OCI-LY1 (cell line): ENCODE measurements at regions not wholly inside any gene's neighbourhood (a gene's known extent, or its start where the extent isn't known, plus 50 kb on each side); places are given as distances from the start of the nearest gene placed in this dataset.

ENCODE experiments used
- H2AFZ ChIP-seq: fragments of 200-600 bp; sonication (generic), shearing (Covaris generic); 2 replicates; pipeline ENCODE4 v1.6.0; 2014; ENCODE audit warnings: antibody characterized with exemption, mild to moderate bottlenecking, low read length
- H3F3A ChIP-seq: fragments of 200-600 bp; sonication (generic), shearing (Covaris generic); 2 replicates; pipeline ENCODE4 v1.6.0; 2014; ENCODE audit warnings: mild to moderate bottlenecking, antibody characterized with exemption, low read length, moderate library complexity; ENCODE audit not compliant: insufficient read depth
- H3K27ac ChIP-seq: fragments of 200-600 bp; sonication (generic); 2 replicates; pipeline ENCODE4 v1.5.1; 2014; ENCODE audit warnings: low read length, mixed run types, mild to moderate bottlenecking, low read depth; ENCODE audit not compliant: poor library complexity, severe bottlenecking
- H3K27me3 ChIP-seq: fragments of 200-600 bp; sonication (generic); 2 replicates; pipeline ENCODE4 v1.6.0; 2014; ENCODE audit warnings: antibody characterized with exemption, mild to moderate bottlenecking, low read length, moderate library complexity; ENCODE audit not compliant: insufficient read depth
- H3K36me3 ChIP-seq: fragments of 200-600 bp; sonication (generic); 2 replicates; pipeline ENCODE4 v1.6.1; 2014; ENCODE audit warnings: mild to moderate bottlenecking, antibody characterized with exemption, low read length, moderate library complexity, mixed read lengths; ENCODE audit not compliant: insufficient read depth
- H3K4me1 ChIP-seq: fragments of 200-600 bp; sonication (generic); 2 replicates; pipeline ENCODE4 v1.5.1; 2014; ENCODE audit warnings: mild to moderate bottlenecking, low read length, moderate library complexity; ENCODE audit not compliant: insufficient read depth, severe bottlenecking
- H3K4me2 ChIP-seq: fragments of 200-600 bp; sonication (generic), shearing (Covaris generic); 2 replicates; pipeline ENCODE4 v1.6.1; 2014; ENCODE audit warnings: low read length
- H3K4me3 ChIP-seq: fragments of 200-600 bp; sonication (generic); 2 replicates; pipeline ENCODE4 v1.5.1; 2014; ENCODE audit warnings: low read length, low read depth, mild to moderate bottlenecking, mixed read lengths; ENCODE audit not compliant: poor library complexity, severe bottlenecking
- H3K79me2 ChIP-seq: fragments of 200-600 bp; shearing (Covaris generic); 2 replicates; pipeline ENCODE4 v1.6.1; 2016; ENCODE audit warnings: mixed run types, low read length, mixed read lengths; ENCODE audit not compliant: insufficient read depth
- H3K9ac ChIP-seq: fragments of 200-600 bp; sonication (generic), shearing (Covaris generic); 2 replicates; pipeline ENCODE4 v1.6.1; 2014; ENCODE audit warnings: mild to moderate bottlenecking, low read length, mixed read lengths
- H3K9me2 ChIP-seq: fragments of 200-600 bp; sonication (generic), shearing (Covaris generic); 2 replicates; pipeline ENCODE4 v1.6.1; 2014; ENCODE audit warnings: low read depth, mild to moderate bottlenecking, low read length, mixed read lengths
- H3K9me3 ChIP-seq: fragments of 200-600 bp; shearing (Covaris generic); 2 replicates; pipeline ENCODE4 v1.6.1; 2014; ENCODE audit warnings: low read length, mixed read lengths
- H4K20me1 ChIP-seq: fragments of 200-600 bp; sonication (generic), shearing (Covaris generic); 2 replicates; pipeline ENCODE4 v1.6.0; 2016; ENCODE audit warnings: mild to moderate bottlenecking, low read length; ENCODE audit not compliant: insufficient read depth
- EZH2 ChIP-seq: fragments of 200-600 bp; sonication (generic), shearing (Covaris generic); IDR thresholded peaks from 2 replicates; pipeline ENCODE4 v1.8.0; 2017; ENCODE audit warnings: borderline replicate concordance, mixed run types, mild to moderate bottlenecking, antibody characterized with exemption, low read length, moderate library complexity, mixed read lengths
- TF ChIP-seq, protein P1 (sequence below): fragments of 200-600 bp; sonication (generic), shearing (Covaris generic); IDR thresholded peaks from 2 replicates; pipeline ENCODE4 v1.5.1; 2017; ENCODE audit warnings: mild to moderate bottlenecking, antibody characterized with exemption, low read length, moderate library complexity, mixed read lengths

DNA sequence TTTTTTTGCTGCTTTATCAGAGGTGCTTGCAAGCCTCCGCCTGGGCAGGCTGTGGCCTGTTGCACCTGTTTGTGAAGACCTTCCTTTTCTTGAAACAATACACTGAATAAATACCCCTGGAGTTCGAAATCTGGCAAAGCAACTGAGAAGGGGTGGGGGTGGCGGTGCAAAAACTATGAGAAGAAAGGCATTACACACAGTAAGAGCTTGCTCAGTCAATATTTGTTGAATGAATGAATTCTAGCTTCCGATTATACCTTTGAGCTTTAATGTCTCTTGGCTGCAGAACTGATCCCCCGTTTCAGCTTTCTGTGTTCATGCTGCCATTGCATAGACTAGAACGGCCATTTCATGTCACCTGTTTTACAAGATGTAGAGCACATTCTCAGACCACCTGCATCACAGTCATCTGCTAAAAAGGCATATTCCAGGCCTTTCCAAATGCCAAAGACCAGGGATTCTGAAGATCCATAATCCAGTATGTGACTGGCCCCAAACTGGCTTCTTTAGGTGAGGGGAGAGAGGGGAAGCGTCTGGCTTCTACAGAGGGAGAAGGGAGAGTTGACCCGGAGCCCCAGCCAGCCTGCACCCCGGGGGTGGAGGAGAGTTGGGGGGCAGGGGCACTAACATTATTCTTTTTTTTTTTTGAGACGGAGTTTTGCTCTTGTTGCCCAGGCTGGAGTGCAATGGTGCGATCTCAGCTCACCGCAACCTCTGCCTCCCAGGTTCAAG, 111.5 kb downstream of the ETS2 start:
- H3K9me2 ChIP-seq, result no peaks in the 10 kb centered on the region
- TF ChIP-seq, protein P1, sequence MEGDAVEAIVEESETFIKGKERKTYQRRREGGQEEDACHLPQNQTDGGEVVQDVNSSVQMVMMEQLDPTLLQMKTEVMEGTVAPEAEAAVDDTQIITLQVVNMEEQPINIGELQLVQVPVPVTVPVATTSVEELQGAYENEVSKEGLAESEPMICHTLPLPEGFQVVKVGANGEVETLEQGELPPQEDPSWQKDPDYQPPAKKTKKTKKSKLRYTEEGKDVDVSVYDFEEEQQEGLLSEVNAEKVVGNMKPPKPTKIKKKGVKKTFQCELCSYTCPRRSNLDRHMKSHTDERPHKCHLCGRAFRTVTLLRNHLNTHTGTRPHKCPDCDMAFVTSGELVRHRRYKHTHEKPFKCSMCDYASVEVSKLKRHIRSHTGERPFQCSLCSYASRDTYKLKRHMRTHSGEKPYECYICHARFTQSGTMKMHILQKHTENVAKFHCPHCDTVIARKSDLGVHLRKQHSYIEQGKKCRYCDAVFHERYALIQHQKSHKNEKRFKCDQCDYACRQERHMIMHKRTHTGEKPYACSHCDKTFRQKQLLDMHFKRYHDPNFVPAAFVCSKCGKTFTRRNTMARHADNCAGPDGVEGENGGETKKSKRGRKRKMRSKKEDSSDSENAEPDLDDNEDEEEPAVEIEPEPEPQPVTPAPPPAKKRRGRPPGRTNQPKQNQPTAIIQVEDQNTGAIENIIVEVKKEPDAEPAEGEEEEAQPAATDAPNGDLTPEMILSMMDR, result no peak
- no peak for TF ChIP-seq EZH2
- no peak overlapping the region for H3K4me2 ChIP-seq
- H3K9ac ChIP-seq, result no peak overlapping the region
- no peaks in the 10 kb centered on the region for H3K9me3 ChIP-seq
- no peak overlapping the region for H2AFZ ChIP-seq
- no peaks in the 10 kb centered on the region for H3F3A ChIP-seq
- H3K4me1 ChIP-seq, result peaks cover 6% of the 10 kb centered on the region
- H3K79me2 ChIP-seq, result no peaks in the 10 kb centered on the region
- H3K27ac ChIP-seq, result no peak overlapping the region
- no peaks in the 10 kb centered on the region for H4K20me1 ChIP-seq
- no peak overlapping the region for H3K4me3 ChIP-seq
- H3K36me3 ChIP-seq, result no peaks in the 10 kb centered on the region
- no peaks in the 10 kb centered on the region; the same call in 1 of the 2 replicates for H3K27me3 ChIP-seq

GRCh38 chr21:38916214-38916964, 110.7 kb downstream of the ETS2 start:
- no peaks in the 10 kb centered on the region for H3K79me2 ChIP-seq
- no peaks in the 10 kb centered on the region for H3K36me3 ChIP-seq
- TF ChIP-seq EZH2, result no peak
- TF ChIP-seq, protein P1, result no peak
- H4K20me1 ChIP-seq, result no peaks in the 10 kb centered on the region
- H3K4me2 ChIP-seq, result no peak overlapping the region
- H3F3A ChIP-seq, result no peaks in the 10 kb centered on the region
- peaks cover 6% of the 10 kb centered on the region for H3K4me1 ChIP-seq
- H3K9me2 ChIP-seq, result no peaks in the 10 kb centered on the region
- H3K9me3 ChIP-seq, result no peaks in the 10 kb centered on the region
- no peaks in the 10 kb centered on the region; the same call in 1 of the 2 replicates for H3K27me3 ChIP-seq
- H3K9ac ChIP-seq, result no peak overlapping the region
- H2AFZ ChIP-seq, result no peak overlapping the region
- H3K27ac ChIP-seq, result no peak overlapping the region
- no peak overlapping the region for H3K4me3 ChIP-seq

- H3K27me3 ChIP-seq, result no peaks in the 10 kb centered on the region; the same call in 1 of the 2 replicates
- H3K4me3 ChIP-seq, result no peak overlapping the region
- no peaks in the 10 kb centered on the region for H3K9me3 ChIP-seq
- H3K9ac ChIP-seq, result no peak overlapping the region
- H3F3A ChIP-seq, result no peaks in the 10 kb centered on the region
- no peaks in the 10 kb centered on the region for H3K79me2 ChIP-seq
- H4K20me1 ChIP-seq, result no peaks in the 10 kb centered on the region
- H3K36me3 ChIP-seq, result no peaks in the 10 kb centered on the region
- no peak overlapping the region for H3K27ac ChIP-seq
- H3K4me2 ChIP-seq, result no peak overlapping the region
- H3K4me1 ChIP-seq, result peaks cover 14% of the 10 kb centered on the region
- H3K9me2 ChIP-seq, result no peaks in the 10 kb centered on the region
- TF ChIP-seq, protein P1, result no peak
- no peak for TF ChIP-seq EZH2
- no peak overlapping the region for H2AFZ ChIP-seq
These were observed 109.8 kb downstream of the ETS2 start for GRCh38 chr21:38915546-38915945.
